PC-9 (cell line): ENCODE measurements at regions not wholly inside any gene's neighbourhood (a gene's known extent, or its start where the extent isn't known, plus 50 kb on each side); places are given as distances from the start of the nearest gene placed in this dataset.

Source experiments
- BruUV-seq: library from RNA; stranded (reverse); fragments of 400-500 nt; replicated peaks from 2 replicates; lab custom pipeline; 2021; lab: Mats Ljungman, UMichigan
- CTCF ChIA-PET: fragments of 300-600 bp; sonication (Branson Sonifier 250); formaldehyde crosslinking; loops from one replicate; lab custom pipeline; 2022; ENCODE audit warnings: antibody characterized with exemption; lab: Charles Lee
- POLR2A ChIA-PET: fragments of 300-600 bp; sonication (Branson Sonifier 250); formaldehyde crosslinking; loops from one replicate; lab custom pipeline; 2022; ENCODE audit warnings: antibody characterized with exemption; ENCODE audit not compliant: unreplicated experiment; lab: Charles Lee
- DNase-seq, 2 experiments: peaks; one replicate each; pipeline versions ENCODE4 v3.0.0 to v3.0.0-alpha.2; 2015 to 2022; ENCODE audit warnings: mixed read lengths in 1 of 2
- H2AFZ ChIP-seq: fragments of 200-600 bp; sonication (generic); 2 replicates; pipeline ENCODE4 v1.8.1; 2017; ENCODE audit warnings: antibody characterized with exemption
- H3F3A ChIP-seq: fragments of 200-600 bp; sonication (generic); 2 replicates; pipeline ENCODE4 v1.8.1; 2017; ENCODE audit warnings: antibody characterized with exemption, mild to moderate bottlenecking, low read depth; ENCODE audit not compliant: insufficient read depth
- H3K27ac ChIP-seq: fragments of 200-600 bp; sonication (generic); 2 replicates; pipeline ENCODE4 v1.6.1; 2016; ENCODE audit warnings: mixed run types
- H3K27me3 ChIP-seq: fragments of 200-600 bp; sonication (generic); 2 replicates; pipeline ENCODE4 v1.6.1; 2016; ENCODE audit warnings: low read depth, mixed run types; ENCODE audit not compliant: insufficient read depth
- H3K36me3 ChIP-seq: fragments of 200-600 bp; sonication (generic); 2 replicates; pipeline ENCODE4 v1.6.1; 2016; ENCODE audit warnings: low read depth, mixed run types
- H3K4me1 ChIP-seq: fragments of 200-600 bp; sonication (generic); replicated peaks from 2 replicates; pipeline ENCODE4 v1.6.1; 2016; ENCODE audit warnings: mixed run types; ENCODE audit not compliant: insufficient read depth
- H3K4me2 ChIP-seq: fragments of 200-600 bp; sonication (generic); 2 replicates; pipeline ENCODE4 v1.6.1; 2017; ENCODE audit warnings: mixed run types
- H3K4me3 ChIP-seq: fragments of 200-600 bp; sonication (generic); 2 replicates; pipeline ENCODE4 v1.6.1; 2016; ENCODE audit warnings: mixed run types
- H3K79me2 ChIP-seq: fragments of 200-600 bp; sonication (generic); 2 replicates; pipeline ENCODE4 v1.6.1; 2017; ENCODE audit warnings: low read depth, mixed run types
- H3K9me2 ChIP-seq: fragments of 200-600 bp; sonication (generic); 2 replicates; pipeline ENCODE4 v1.8.1; 2017; ENCODE audit warnings: mild to moderate bottlenecking; ENCODE audit not compliant: insufficient read depth
- H3K9me3 ChIP-seq: fragments of 200-600 bp; sonication (generic); 2 replicates; pipeline ENCODE4 v1.8.1; 2016; ENCODE audit warnings: low read depth; ENCODE audit not compliant: insufficient read depth
- H4K20me1 ChIP-seq: fragments of 200-600 bp; sonication (generic); 2 replicates; pipeline ENCODE4 v1.8.1; 2017; ENCODE audit not compliant: insufficient read depth
- CTCF ChIP-seq: fragments of 200-600 bp; sonication (generic); conservative IDR thresholded peaks from 2 replicates; pipeline ENCODE4 v1.6.1; 2017; ENCODE audit warnings: mixed run types, antibody characterized with exemption, mild to moderate bottlenecking, moderate library complexity
- EZH2 ChIP-seq: fragments of 200-600 bp; sonication (generic); IDR thresholded peaks from 2 replicates; pipeline ENCODE4 v1.8.0; 2017; ENCODE audit warnings: antibody characterized with exemption, low read depth
- intact Hi-C: fragments of 100-400 bp; cut with micrococcal nuclease; formaldehyde crosslinking; loops from one replicate; pipeline ENCODE4 v1.10.0; 2022; ENCODE audit not compliant: unreplicated experiment

GRCh38 chr12:105506678-105507310, 176.3 kb downstream of the C12orf75 start:
- intact Hi-C loops = no loop called here
- Histone ChIP-seq H3K79me2 (no peaks in the 10 kb centered on the region), H3K9me3 (0 out of 2 replicates have a peak, but pooled peaks cover 3% of the 10 kb centered on the region), H2AFZ (no peak overlapping the region), H3K27me3 (no peaks in the 10 kb centered on the region), H3K4me2 (no peak overlapping the region), H3F3A (no peaks in the 10 kb centered on the region), H3K27ac (no peak overlapping the region), H4K20me1 (no peaks in the 10 kb centered on the region), H3K9me2 (no peaks in the 10 kb centered on the region), H3K4me3 (no peak overlapping the region), H3K4me1 (no peaks in the 10 kb centered on the region), H3K36me3 (no peaks in the 10 kb centered on the region)
- ChIA-PET POLR2A (no interaction called here), CTCF (no interaction called here)
- no peak for DNase-seq
- TF ChIP-seq EZH2 (no peak), CTCF (no peak)
- BruUV-seq = no TSS peak

GRCh38 chr12:105507311-105508038, 177.0 kb downstream of the C12orf75 start:
- Histone ChIP-seq H3F3A (no peaks in the 10 kb centered on the region), H3K9me2 (no peaks in the 10 kb centered on the region), H2AFZ (no peak overlapping the region), H3K79me2 (no peaks in the 10 kb centered on the region), H3K9me3 (0 out of 2 replicates have a peak, but pooled peaks cover 3% of the 10 kb centered on the region), H4K20me1 (no peaks in the 10 kb centered on the region), H3K27ac (no peak overlapping the region), H3K4me1 (no peaks in the 10 kb centered on the region), H3K27me3 (no peaks in the 10 kb centered on the region), H3K4me3 (no peak overlapping the region), H3K36me3 (no peaks in the 10 kb centered on the region), H3K4me2 (no peak overlapping the region)
- DNase-seq = no peak
- ChIA-PET CTCF (no interaction called here), POLR2A (no interaction called here)
- TF ChIP-seq CTCF (no peak), EZH2 (no peak)
- intact Hi-C loops = no loop called here
- BruUV-seq = no TSS peak

- Histone ChIP-seq H3K4me3 (no peak overlapping the region), H3K9me3 (0 out of 2 replicates have a peak, but pooled peaks cover 3% of the 10 kb centered on the region), H3K27ac (no peak overlapping the region), H3K9me2 (no peaks in the 10 kb centered on the region), H2AFZ (no peak overlapping the region), H4K20me1 (no peaks in the 10 kb centered on the region), H3F3A (no peaks in the 10 kb centered on the region), H3K4me1 (no peaks in the 10 kb centered on the region), H3K27me3 (no peaks in the 10 kb centered on the region), H3K36me3 (no peaks in the 10 kb centered on the region), H3K4me2 (no peak overlapping the region), H3K79me2 (no peaks in the 10 kb centered on the region)
- ChIA-PET CTCF (no interaction called here), POLR2A (no interaction called here)
- intact Hi-C loops = no loop called here
- no peak for TF ChIP-seq EZH2
- TF ChIP-seq CTCF = no peak
- DNase-seq = no peak
- no TSS peak for BruUV-seq
Observed at GRCh38 chr12:105508096-105508495, 177.6 kb downstream of the C12orf75 start.
